ENCODE measurements at regions not wholly inside any gene's neighbourhood (a gene's known extent, or its start where the extent isn't known, plus 50 kb on each side); places are given as distances from the start of the nearest gene placed in this dataset.
"Not testable (repeated sequence)": the region's sequence is repeated elsewhere in the genome, so short reads cannot be mapped to it uniquely, and the experiment has no call there.

- Mint-ChIP-seq H3K27ac (peak overlapping the region; percentile 82 to 92 (median 88)), H3K4me1 (peaks cover 4% of the 10 kb centered on the region), H3K9me3 (no peaks in the 10 kb centered on the region), H3K36me3 (ENCODE audit: low read depth) (no peaks in the 10 kb centered on the region), H3K4me3 (no peak overlapping the region), H3K27me3 (ENCODE audit: low read depth) (no peaks in the 10 kb centered on the region)
- TF ChIP-seq CTCF (IDR thresholded peaks at IDR 0.05; ENCODE audit: unreplicated experiment in 3 of 3) = no peak
Measured at GRCh38 chr19:20276011-20276731, 109.2 kb downstream of the ZNF486 start.

- no peaks in the 10 kb centered on the region for H3K27me3 Mint-ChIP-seq (ENCODE audit: low read depth)
- no peak for TF ChIP-seq CTCF (IDR thresholded peaks at IDR 0.05; ENCODE audit: unreplicated experiment in 3 of 3)
- H3K4me3 Mint-ChIP-seq = no peak overlapping the region
- H3K36me3 Mint-ChIP-seq (ENCODE audit: low read depth) = no peaks in the 10 kb centered on the region
- no peaks in the 10 kb centered on the region for H3K9me3 Mint-ChIP-seq
- peaks cover 4% of the 10 kb centered on the region for H3K4me1 Mint-ChIP-seq
- H3K27ac Mint-ChIP-seq = no peak overlapping the region
Measured at GRCh38 chr19:20273951-20274570, 107.0 kb downstream of the ZNF486 start.

GRCh38 chr19:20273376-20273775, 106.4 kb downstream of the ZNF486 start:
- peak overlapping the region in 1 of 3 experiments; percentile 12 for H3K27ac Mint-ChIP-seq
- H3K4me3 Mint-ChIP-seq = no peak overlapping the region
- no peaks in the 10 kb centered on the region for H3K9me3 Mint-ChIP-seq
- no peaks in the 10 kb centered on the region for H3K27me3 Mint-ChIP-seq (ENCODE audit: low read depth)
- peaks cover 2% of the 10 kb centered on the region for H3K4me1 Mint-ChIP-seq
- no peak for TF ChIP-seq CTCF (IDR thresholded peaks at IDR 0.05; ENCODE audit: unreplicated experiment in 3 of 3)
- H3K36me3 Mint-ChIP-seq (ENCODE audit: low read depth) = no peaks in the 10 kb centered on the region

- not testable (repeated sequence) for H3K36me3 Mint-ChIP-seq (ENCODE audit: low read depth); H3K4me3 Mint-ChIP-seq; H3K27ac Mint-ChIP-seq; H3K4me1 Mint-ChIP-seq; H3K9me3 Mint-ChIP-seq; H3K27me3 Mint-ChIP-seq (ENCODE audit: low read depth)
Measured at GRCh38 chr19:20272627-20273010, 105.6 kb downstream of the ZNF486 start.

GRCh38 chr19:20271927-20272626, 105.1 kb downstream of the ZNF486 start:
- not testable (repeated sequence) for H3K9me3 Mint-ChIP-seq; H3K27me3 Mint-ChIP-seq (ENCODE audit: low read depth); H3K27ac Mint-ChIP-seq; H3K4me3 Mint-ChIP-seq; H3K4me1 Mint-ChIP-seq; H3K36me3 Mint-ChIP-seq (ENCODE audit: low read depth)

- TF ChIP-seq CTCF (IDR thresholded peaks at IDR 0.05; ENCODE audit: unreplicated experiment in 3 of 3) = no peak
- Mint-ChIP-seq H3K4me1 (no peaks in the 10 kb centered on the region), H3K9me3 (no peaks in the 10 kb centered on the region), H3K27me3 (ENCODE audit: low read depth) (no peaks in the 10 kb centered on the region), H3K36me3 (ENCODE audit: low read depth) (no peaks in the 10 kb centered on the region), H3K27ac (no peak overlapping the region), H3K4me3 (no peak overlapping the region)
Measured at GRCh38 chr19:20271215-20271926, 104.4 kb downstream of the ZNF486 start.

Measured in nephron (organoid).